Endothelial cell of umbilical vein (primary cell): ENCODE measurements at regions not wholly inside any gene's neighbourhood (a gene's known extent, or its start where the extent isn't known, plus 50 kb on each side); places are given as distances from the start of the nearest gene placed in this dataset.

Experiments
- BruUV-seq: library from RNA; stranded (reverse); fragments of 400-500 nt; replicated peaks from 2 replicates; lab custom pipeline; 2021; lab: Mats Ljungman, UMichigan
- CTCF ChIA-PET: fragments of 300-600, 350-600 bp; sonication (Branson Sonifier 250); formaldehyde crosslinking; loops from one replicate; lab custom pipeline; 2021; ENCODE audit warnings: antibody characterized with exemption, inconsistent platforms; lab: Charles Lee
- POLR2A ChIA-PET: fragments of 300-600, 350-600 bp; sonication (Branson Sonifier 250); formaldehyde crosslinking; loops from one replicate; lab custom pipeline; 2021; ENCODE audit warnings: antibody characterized with exemption, inconsistent platforms; lab: Charles Lee
- DNase-seq: peaks from one replicate; pipeline ENCODE4 v3.0.0-alpha.2; 2011; ENCODE audit warnings: low read depth, low spot score
- FAIRE-seq: peaks from 2 replicates; lab custom pipeline; 2011; peaks lifted over from hg19 to GRCh38; lab: Jason Lieb, UNC
- H2AFZ ChIP-seq: 2 replicates; pipeline ENCODE4 v1.6.0; 2012; ENCODE audit warnings: low read depth, low read length, control low read depth, inconsistent platforms
- H3K27ac ChIP-seq: 2 replicates; pipeline ENCODE4 v1.5.1; 2011; ENCODE audit warnings: low read depth, mild to moderate bottlenecking, control low read depth, low read length, moderate library complexity; ENCODE audit not compliant: insufficient read depth
- H3K27me3 ChIP-seq, 2 experiments: 2 replicates each; pipeline versions ENCODE4 v1.6.0 to v1.6.1; 2011; ENCODE audit warnings: low read length in 2 of 2, mixed read lengths in 1 of 2; ENCODE audit not compliant: control insufficient read depth in 2 of 2, insufficient read depth in 2 of 2
- H3K36me3 ChIP-seq, 2 experiments: 2 replicates in 1 of 2; 3 replicates in 1 of 2; pipeline ENCODE4 v1.5.1; 2011; ENCODE audit warnings: low read length in 2 of 2, mild to moderate bottlenecking in 1 of 2, moderate library complexity in 1 of 2; ENCODE audit not compliant: control insufficient read depth in 2 of 2, insufficient read depth in 2 of 2; ENCODE audit errors: extremely low read depth in 1 of 2
- H3K4me1 ChIP-seq: 3 replicates; pipeline ENCODE4 v1.5.1; 2011; ENCODE audit warnings: mild to moderate bottlenecking, low read length; ENCODE audit not compliant: control insufficient read depth, insufficient read depth; ENCODE audit errors: extremely low read depth
- H3K4me2 ChIP-seq: 2 replicates; pipeline ENCODE4 v1.6.1; 2011; ENCODE audit warnings: low read length, control low read depth, mixed read lengths; ENCODE audit not compliant: insufficient read depth
- H3K4me3 ChIP-seq, 3 experiments: fragments of 200-600 bp in 1 of 3; sonication (generic), shearing (Covaris generic) in 1 of 3; replicated peaks in 1 of 3; 2 replicates each; pipeline ENCODE4 v1.5.1; 2011 to 2016; ENCODE audit warnings: control low read depth in 3 of 3, low read length in 3 of 3, mild to moderate bottlenecking in 2 of 3, inconsistent platforms in 1 of 3, low read depth in 1 of 3, moderate library complexity in 1 of 3; ENCODE audit not compliant: insufficient read depth in 1 of 3
- H3K79me2 ChIP-seq: 2 replicates; pipeline ENCODE4 v1.6.0; 2012; ENCODE audit warnings: low read length, inconsistent platforms; ENCODE audit not compliant: control insufficient read depth, insufficient read depth
- H3K9ac ChIP-seq: replicated peaks from 2 replicates; pipeline ENCODE3; 2011; ENCODE audit warnings: low read length, control low read depth; ENCODE audit not compliant: insufficient read depth; ENCODE audit errors: extremely low read depth
- H3K9me1 ChIP-seq: replicated peaks from 3 replicates; pipeline ENCODE4 v1.6.0; 2011; ENCODE audit warnings: mild to moderate bottlenecking, low read length; ENCODE audit not compliant: control insufficient read depth, insufficient read depth; ENCODE audit errors: extremely low read depth
- H3K9me3 ChIP-seq: replicated peaks from 2 replicates; pipeline ENCODE4 v1.5.1; 2012; ENCODE audit warnings: low read length, inconsistent platforms; ENCODE audit not compliant: control insufficient read depth, insufficient read depth
- H4K20me1 ChIP-seq: replicated peaks from 2 replicates; pipeline ENCODE3; 2011; ENCODE audit warnings: mild to moderate bottlenecking, low read length; ENCODE audit not compliant: control insufficient read depth, insufficient read depth; ENCODE audit errors: extremely low read depth
- CTCF ChIP-seq, 2 donors: IDR thresholded peaks; 1 replicate in 1 of 2; 2 replicates in 1 of 2; pipeline ENCODE4 v1.5.1; 2011; ENCODE audit warnings: low read length in 2 of 2, mild to moderate bottlenecking in 2 of 2, moderate library complexity in 2 of 2, control low read depth in 1 of 2, inconsistent platforms in 1 of 2, low read depth in 1 of 2; ENCODE audit not compliant: insufficient read depth in 1 of 2; ENCODE audit errors: extremely low read depth in 1 of 2
- EZH2 ChIP-seq: IDR thresholded peaks from 2 replicates; pipeline ENCODE4 v1.6.1; 2012; ENCODE audit warnings: borderline replicate concordance, low read depth, mild to moderate bottlenecking, moderate library complexity, low read length, inconsistent platforms; ENCODE audit not compliant: severe bottlenecking
- FOS ChIP-seq: IDR thresholded peaks from 2 replicates; pipeline ENCODE4 v1.6.1; 2011; ENCODE audit warnings: mild to moderate bottlenecking, low read length, moderate library complexity, borderline replicate concordance; ENCODE audit not compliant: insufficient read depth
- GATA2 ChIP-seq: IDR thresholded peaks from 2 replicates; pipeline ENCODE4 v1.7.0; 2011; ENCODE audit warnings: low read depth, mild to moderate bottlenecking, moderate library complexity, mixed read lengths, low read length; ENCODE audit not compliant: insufficient read length, insufficient read depth
- JUN ChIP-seq: IDR thresholded peaks from 2 replicates; pipeline ENCODE4 v1.6.1; 2011; ENCODE audit warnings: borderline replicate concordance, low read depth; ENCODE audit not compliant: insufficient read length, insufficient read depth
- MAX ChIP-seq: IDR thresholded peaks from 2 replicates; pipeline ENCODE4 v1.6.1; 2011; ENCODE audit not compliant: insufficient read depth, insufficient read length
- MYC ChIP-seq: IDR thresholded peaks from one replicate; pipeline ENCODE4 v1.6.1; 2011; ENCODE audit warnings: mild to moderate bottlenecking, low read depth, low read length
- POLR2A ChIP-seq: IDR thresholded peaks from 2 replicates; pipeline ENCODE4 v1.6.1; 2012; ENCODE audit warnings: low read depth, mild to moderate bottlenecking, control low read depth, low read length
- POLR2AphosphoS5 ChIP-seq: IDR thresholded peaks from 2 replicates; pipeline ENCODE4 v1.6.1; 2012; ENCODE audit warnings: low read depth, mild to moderate bottlenecking, control low read depth, low read length, moderate library complexity; ENCODE audit not compliant: insufficient read depth
- dilution Hi-C: fragments of 300-500 bp; cut with MboI; formaldehyde crosslinking; loops from one replicate; pipeline ENCODE4 v1.15.0; 2019; ENCODE audit warnings: low sequenced_read_pairs; ENCODE audit not compliant: extremely low pct_ligation_motif_present
- intact Hi-C: fragments of 100-400 bp; cut with micrococcal nuclease; formaldehyde crosslinking; loops from one replicate; pipeline ENCODE4 v1.10.0; 2022

- dilution Hi-C loops: no loop called here
- no peaks in the 10 kb centered on the region for H3K4me1 ChIP-seq
- intact Hi-C loops: no loop called here
- TF ChIP-seq FOS: no peak
- no peak for TF ChIP-seq GATA2
- TF ChIP-seq JUN: no peak
- TF ChIP-seq POLR2A: no peak
- no peak for TF ChIP-seq POLR2AphosphoS5
- no peak for TF ChIP-seq CTCF (IDR thresholded peaks at IDR 0.05; ENCODE audit: extremely low read depth in 1 of 2, insufficient read depth in 1 of 2, low read depth in 1 of 2, low read length in 2 of 2)
- TF ChIP-seq MYC: no peak
- TF ChIP-seq EZH2: no peak
- TF ChIP-seq MAX: no peak
- peaks cover 2% of the 10 kb centered on the region for H3K9me1 ChIP-seq
- H3K4me3 ChIP-seq: no peak overlapping the region
- no peak overlapping the region for H3K9ac ChIP-seq
- H3K4me2 ChIP-seq: no peak overlapping the region
- no peaks in the 10 kb centered on the region for H3K79me2 ChIP-seq
- no peaks in the 10 kb centered on the region for H3K36me3 ChIP-seq
- DNase-seq: no peak
- H2AFZ ChIP-seq: no peak overlapping the region
- no TSS peak for BruUV-seq
- ChIA-PET POLR2A (no interaction called here), CTCF (no interaction called here)
- H3K27me3 ChIP-seq: no peaks in the 10 kb centered on the region
- no peak overlapping the region for H3K27ac ChIP-seq
- FAIRE-seq: no peak
- H4K20me1 ChIP-seq: no peaks in the 10 kb centered on the region
- no peaks in the 10 kb centered on the region for H3K9me3 ChIP-seq
Observed at GRCh38 chr9:100939636-100940035, 88.9 kb upstream of the PLPPR1 start.
